Activated T-cell treated with anti-CD3 and anti-CD28 coated beads, Interleukin-2, amount 50 U/mL, for 48 hours (primary cell): ENCODE measurements at regions not wholly inside any gene's neighbourhood (a gene's known extent, or its start where the extent isn't known, plus 50 kb on each side); places are given as distances from the start of the nearest gene placed in this dataset.

Source experiments
- DNase-seq, 2 experiments: peaks; one replicate each; pipeline ENCODE4 v3.0.0-alpha.2; 2020

DNA sequence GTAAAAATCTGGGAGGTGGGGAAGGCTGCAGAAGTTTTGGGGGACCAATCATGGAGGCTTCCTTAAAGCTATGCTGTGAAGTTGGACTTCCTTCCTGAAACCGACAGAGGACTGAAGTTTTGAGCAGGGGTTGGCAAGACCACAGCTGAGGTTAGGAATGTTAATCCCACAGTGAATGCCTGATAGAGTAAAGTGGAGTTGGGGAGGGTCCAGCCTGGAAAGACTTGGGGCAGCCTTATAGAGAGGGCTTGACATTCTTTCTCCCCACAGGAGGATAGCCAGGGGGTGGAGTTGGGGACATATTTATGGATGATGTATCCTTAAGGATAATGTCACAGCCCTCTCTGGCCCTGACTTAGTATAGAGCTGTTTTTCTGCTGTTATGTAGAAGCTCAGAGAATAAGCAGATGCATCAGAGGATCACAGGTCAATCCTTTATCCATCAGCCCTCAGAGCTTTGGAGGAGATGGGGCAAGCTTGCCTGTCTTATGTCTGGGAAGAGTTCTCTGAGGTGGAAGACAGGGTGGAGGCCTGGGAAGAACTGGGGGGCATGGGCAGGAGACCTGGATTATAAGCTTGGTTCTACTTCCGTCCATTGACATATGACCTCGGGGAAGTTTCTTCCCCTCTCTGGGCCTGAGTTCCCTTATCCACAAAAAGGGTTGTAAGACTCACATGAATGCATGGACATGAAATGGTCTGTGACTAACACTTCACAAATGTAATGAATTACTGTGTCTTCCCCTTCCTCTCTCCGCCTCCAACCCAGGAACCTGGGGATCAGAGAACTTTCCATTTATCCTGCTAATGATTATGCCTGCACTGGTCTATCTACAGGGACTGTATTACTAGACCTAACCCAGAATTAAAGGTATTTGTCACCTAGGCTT, 317.8 kb downstream of the MIAT start:
- no peak for DNase-seq

DNA sequence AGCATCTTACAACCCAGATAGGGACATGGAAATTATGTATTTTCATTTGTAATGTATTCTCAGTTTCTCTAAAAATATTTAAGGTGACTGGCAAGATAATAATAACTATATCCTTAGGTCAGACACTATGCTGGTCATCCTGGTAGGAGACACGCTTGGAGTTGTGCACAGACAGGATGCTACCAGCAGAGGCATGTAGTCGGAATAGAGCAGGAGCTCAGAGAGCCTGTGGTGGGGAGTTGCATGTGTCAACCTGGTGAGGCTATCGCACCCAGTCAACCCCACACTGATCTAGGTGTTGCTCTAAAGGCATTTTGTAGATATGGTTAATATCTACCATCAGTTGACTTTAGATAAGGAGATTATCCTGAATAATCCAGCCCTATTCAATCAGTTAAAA, 318.5 kb downstream of the MIAT start:
- no peak for DNase-seq

DNA sequence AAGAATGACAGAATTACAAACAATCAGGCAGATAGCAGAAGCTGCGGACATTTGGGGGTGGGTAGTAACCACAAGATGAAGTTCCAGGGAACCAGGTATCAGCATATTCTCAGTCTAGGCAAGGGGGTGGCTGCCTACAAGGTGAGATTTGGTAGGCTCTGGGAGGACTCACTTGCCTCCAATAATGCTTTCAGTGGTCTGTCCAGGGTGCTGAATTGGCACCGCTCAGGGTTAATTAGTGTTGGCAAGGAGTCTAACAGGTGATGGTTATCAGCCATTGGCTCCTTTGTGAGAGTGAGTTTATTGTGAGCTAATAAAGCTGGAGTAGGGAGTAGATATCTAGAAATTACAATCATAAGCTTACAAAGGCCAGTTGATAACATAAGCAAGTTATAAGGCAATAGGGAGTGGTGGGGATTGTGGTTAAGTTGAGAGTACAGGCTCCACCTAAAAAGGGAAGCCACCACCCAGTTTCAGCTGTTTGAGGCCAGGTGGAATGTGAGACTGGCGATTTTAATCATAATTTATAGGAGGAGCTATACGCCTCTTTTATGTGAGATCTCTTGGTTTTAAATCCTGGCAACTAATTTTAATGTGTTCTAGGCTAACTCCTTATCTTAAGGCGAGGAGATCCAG, 320.5 kb downstream of the MIAT start:
- no peak for DNase-seq

DNA sequence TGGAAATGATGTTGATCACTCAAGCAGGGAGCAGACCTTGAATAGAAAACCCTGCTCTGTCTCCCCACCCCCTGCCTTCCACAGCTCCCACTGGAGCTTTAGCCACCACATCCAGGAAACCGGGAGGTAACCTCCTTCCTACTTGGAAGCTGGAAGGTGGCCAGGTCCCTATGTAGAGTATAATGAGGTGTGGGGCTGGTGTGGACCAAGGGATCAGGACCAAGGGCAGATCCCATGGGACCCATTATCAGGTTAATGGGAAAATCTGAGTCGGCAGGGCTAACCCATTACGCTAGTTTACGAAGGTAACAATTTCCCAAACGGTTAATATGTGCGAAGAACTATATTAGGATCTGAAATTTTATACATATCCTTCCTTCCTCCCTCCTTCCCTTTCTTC, 321.9 kb downstream of the MIAT start:
- no peak for DNase-seq

DNA sequence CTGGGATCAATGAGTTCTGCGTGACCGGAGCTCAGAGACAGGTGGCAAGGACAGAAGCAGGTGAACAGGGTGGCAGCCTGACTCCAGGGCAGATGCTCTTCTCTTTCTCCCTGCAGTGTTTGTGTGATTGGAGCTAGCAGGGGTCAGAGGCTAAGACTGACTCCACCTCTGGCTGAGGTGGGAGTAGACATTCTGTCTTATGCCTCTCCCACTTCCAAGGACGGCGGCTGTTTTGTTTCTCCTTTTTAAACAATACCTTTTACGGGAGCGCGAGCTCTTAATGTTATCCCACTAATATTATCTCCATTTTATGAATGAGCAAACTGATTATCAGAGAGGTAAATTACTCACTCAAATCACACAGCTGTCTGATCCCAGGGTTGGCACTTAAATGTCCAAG, 323.7 kb downstream of the MIAT start:
- DNase-seq: no peak

DNA sequence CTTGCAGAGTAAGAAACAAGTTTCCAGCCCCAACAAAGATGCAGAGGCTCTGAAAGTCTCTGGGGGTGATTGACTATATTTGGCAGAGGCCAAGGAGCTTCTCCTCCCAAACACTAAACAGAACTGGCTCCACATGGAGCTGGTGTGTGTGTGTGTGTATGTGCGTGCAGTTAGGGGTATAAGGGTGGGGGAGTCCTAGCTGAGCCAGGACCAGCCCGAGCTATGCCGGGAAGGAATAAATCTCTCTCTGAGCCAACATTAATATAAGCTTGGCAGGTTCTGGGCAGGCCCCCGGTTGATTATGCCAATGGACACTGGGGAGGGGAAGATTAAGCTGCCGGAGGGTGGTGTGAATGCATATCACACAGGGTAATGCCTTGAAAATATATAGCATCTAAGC, 324.2 kb downstream of the MIAT start:
- no peak for DNase-seq

DNA sequence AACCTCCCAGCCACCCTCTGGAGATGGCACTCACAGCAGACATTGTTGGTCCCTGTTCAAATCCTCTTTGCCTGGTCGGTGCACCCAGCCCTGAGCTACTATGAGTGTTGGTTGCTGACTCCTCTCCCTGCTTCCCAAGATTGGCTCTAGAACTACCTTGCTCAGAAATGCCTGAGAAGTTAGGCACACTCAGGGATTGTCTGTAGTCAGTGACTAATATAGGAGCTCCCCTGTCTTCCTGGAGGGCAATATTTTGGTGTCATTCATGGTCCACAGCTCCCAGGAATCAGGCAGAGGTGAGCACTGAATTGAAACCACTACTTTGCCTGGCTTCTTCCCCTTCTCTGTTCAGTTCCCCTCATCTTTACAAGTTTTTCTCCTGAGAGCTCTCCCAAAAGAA, 325.9 kb downstream of the MIAT start:
- no peak for DNase-seq

DNA sequence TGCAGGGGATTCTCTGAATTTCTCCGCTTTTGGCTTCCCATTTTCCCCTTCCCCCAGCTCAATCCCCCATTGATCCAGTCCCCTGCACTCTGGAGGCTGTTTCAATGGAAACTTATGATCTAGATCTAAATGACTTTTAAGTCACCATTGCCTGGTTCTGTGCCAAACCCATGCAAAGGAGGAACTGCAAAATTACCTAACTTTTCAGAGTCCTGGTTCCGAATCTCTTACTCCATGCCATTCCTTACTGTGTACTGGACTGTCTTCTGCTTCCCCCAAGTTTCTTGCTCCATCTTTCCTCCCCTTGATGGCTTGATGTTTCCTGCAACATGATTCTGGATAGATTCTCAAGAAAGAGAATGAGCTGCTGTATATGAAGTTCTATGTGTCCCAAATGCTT, 327.8 kb downstream of the MIAT start:
- no peak for DNase-seq

DNA sequence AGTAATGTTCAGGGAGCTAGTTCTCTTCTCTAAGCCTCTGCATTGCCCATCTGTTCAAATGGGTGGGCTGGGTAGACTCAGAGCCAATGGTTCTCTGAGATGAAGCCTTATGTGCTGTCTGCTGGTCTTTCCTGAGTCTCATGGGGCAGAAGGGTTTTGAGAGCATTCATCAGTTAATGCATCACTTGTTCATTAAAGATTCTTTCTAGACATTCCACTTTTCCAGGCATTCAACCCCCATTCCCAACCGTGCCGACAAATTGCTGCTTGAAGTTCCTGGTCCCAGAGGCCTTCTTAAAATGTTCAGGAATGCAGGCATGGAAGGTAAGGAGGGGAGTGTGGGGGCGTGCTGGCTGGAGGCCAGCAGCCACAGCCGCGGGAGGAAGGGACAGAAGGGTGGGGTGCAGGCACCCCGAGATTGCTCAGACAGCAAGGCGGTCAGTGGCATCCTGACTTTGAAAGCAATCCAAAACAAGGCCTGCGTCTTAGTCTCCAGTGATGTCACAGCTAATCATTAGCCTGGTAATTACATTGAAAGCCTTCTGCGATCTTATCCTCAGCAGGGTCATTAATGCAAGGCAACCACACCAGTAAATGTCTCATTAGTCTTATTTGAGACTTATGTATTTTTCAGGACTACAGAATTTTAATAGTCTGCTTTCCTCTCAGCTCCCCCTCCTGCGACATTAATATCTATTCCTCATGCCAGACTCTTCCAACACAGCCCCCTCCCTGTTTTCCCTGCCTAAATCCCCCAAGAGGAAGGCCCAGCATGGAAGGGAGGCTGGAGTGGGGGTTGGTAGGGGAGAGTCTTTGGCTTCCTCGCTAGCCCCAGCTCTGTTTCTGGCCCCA, 328.8 kb downstream of the MIAT start:
- no peak for DNase-seq

DNA sequence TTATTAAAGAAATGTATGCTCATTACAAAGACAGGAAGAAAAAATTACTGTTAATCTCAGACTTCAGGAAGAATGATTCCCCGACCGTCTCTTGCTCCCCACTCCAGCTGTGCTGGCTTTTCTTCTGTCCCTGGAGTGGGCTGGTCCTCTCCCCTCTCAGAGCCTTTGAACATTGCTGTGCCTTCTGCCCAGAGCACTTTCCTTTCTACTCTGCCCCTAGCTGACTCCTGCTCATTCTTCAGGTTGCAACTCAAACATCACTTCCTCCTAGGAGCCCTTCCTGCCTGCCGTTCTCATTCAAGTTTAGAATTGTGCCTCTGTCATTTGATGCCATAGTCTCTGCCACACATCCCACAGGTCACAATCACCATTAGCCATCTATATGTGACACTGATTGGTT, 329.5 kb downstream of the MIAT start:
- DNase-seq: no peak

DNA sequence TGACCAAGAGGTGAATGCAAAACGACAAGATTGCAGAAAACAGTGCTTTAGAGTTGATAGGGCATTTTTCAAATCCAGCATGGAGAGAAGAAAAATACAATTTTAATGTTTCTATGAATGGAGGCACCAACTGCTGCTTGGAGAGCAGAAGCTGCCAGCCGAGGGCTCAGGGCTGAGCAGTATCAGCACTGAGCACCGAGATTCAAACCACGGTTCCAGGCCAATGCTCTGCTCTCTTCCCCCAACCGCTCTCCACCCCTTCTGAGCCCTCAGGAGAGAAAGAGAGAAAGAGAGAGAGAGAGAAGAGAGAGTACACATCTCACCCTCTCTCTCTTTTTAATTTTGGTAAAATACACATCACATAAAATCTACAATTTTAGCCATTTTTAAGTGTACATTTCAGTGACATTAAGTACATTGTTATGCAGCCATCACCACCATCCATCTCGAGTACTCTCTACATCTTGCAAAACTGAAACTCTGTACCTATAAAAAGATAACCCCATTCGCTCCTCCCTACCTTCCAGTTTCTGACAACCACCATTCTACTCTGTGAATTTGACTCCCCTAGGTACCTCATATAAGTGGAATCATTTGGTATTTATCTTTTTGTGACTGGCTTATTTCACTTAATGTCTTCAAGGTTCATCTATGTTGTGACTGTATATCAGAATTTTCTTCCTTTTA, 333.3 kb downstream of the MIAT start:
- DNase-seq: no peak

DNA sequence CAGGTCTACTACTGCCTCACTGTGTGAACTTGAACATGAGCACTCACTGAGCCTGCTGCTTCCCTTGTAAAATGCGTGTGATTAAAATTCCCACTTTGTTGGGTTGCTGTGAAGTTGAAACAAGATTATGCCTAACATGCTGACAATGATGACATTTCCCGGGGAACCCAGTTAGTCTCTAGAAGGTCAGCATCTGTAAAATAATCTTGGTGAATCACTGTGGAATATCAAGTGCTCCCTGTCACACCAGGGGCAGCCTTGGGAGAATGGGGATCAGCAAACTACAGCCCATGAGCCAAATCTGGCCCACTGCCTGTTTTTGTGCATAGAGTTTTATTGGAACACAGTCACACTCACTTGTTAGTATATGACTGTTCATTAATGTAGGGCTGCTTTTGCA, 335.2 kb downstream of the MIAT start:
- DNase-seq: no peak

DNA sequence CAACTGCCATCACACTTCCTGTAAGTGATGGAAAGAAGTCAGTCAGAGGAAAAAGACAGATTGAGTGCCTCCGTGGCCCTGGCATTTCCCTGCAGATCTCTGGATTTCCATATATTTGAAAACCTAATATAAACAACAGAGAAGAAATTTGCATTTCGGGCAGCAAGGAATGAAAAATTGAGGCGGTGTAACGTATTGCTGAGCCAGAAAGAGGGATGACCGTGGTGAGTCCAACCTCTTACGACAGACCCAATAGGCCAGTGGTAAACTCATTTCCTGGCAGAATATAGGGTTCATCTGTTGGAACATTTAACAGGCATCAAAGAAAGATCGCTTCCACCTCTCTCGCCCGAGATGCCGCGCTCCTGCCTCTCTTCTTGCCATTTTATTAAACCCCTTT, 336.5 kb downstream of the MIAT start:
- DNase-seq: no peak

DNA sequence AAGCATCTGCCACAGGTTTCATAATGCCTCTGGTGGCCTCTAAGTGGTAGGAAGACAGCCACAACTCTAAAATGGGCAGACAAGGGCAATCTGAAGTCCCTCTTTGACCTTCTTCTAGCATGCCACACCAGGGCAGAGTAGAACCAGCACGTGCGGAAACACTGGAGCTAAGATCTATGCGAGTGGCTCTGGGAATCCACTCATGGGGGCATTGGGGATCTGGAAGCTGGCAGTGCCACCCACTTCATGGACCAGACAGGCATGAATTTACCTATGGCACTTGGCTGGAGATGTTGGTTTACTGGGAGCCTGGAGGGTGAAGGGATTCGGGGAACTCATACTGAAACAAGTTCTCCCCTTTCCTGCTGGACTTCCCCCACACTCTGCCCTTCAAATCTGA, 337.4 kb downstream of the MIAT start:
- no peak for DNase-seq

DNA sequence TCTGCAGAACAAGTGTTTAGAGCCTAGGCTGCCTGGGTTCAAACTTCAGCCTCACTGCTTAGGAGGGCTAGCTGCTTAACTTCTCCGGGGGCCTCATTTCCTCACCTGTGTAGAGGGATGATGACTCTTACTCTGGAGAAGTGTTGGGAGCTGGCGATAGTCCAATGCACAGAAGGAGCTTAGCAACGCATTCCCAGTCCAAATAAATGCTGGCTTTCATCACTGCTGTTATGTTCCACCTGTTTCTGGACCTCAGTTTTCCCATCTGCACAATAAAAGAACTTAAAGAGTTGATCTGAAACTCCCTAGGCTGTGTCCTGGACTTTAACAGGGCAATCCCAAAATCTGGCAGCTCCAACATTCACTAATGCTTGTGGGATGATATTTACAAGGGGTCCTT, 337.8 kb downstream of the MIAT start:
- no peak for DNase-seq

DNA sequence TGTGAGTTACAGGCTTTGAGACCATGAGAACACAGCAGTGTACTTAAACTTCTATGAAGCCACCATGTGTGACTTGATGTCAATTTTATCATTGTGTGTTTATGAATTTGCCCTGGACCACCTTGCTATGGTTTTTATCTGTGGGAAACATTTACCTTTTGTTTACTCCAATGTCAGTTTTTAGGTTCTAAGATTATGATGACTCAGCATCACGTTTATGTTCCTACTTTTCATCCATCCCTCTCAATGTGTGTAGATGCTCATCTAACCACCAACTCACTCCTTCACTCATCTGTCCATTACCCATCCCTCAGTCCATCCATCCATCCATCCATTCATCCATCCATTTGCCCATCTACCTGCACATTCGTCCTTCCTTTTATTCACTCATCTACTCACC, 338.8 kb downstream of the MIAT start:
- no peak for DNase-seq

DNA sequence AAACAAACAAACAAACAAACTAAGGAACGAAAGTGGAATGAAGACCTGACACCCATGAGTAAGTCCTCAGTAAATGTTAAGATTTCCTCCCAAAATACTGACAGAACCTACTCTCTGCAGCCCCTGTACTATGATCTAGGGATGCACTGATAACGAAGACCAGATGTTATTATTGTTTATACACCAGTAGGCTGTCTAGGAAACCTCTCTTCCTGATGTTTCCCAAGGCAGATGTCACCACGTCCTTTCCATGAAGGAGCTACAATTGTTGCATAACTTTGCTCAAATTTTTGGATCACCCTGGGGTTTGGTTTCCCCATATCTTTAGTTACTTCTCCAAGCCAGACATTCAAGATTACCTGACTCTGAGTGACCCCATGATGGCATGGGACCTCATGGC, 340.7 kb downstream of the MIAT start:
- no peak for DNase-seq

DNA sequence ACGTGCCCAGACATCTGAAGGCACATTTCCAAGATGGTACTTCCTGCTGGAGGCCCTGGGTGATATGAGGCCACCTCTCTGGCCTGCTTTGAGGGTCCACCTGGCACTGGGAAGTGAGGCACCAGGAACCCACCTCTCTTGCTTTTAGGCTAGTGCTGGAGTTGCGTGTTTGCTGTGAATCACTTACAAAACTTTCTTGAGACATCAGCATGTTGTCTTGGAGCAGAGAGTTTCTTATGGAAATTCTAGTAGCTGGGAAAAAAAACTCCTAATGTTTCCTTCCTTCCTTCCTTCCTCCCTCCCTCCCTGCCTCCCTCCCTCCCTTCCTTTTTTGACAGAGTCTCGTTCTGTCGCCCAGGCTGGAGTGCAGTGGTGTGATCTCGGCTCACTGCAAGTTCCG, 341.3 kb downstream of the MIAT start:
- no peak for DNase-seq

DNA sequence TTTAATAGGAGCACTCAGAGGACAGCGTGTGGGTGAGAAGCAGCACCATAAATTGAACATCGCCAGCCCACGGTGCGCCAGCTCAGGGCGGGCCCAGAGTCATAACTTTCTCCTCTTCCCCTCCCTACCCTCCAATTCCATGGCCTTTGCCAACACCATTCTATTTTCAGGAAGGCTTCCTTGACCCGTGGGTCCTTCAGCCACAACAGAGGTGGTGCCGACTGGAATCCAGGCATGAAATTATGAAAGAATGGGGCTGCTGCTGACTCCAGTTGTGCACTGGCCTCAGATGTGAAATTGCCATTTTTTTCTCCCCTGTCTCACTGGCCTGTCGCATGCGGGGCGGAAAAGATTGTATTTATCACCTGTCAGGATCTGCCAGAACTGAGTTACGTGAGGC, 345.9 kb downstream of the MIAT start:
- no peak for DNase-seq

DNA sequence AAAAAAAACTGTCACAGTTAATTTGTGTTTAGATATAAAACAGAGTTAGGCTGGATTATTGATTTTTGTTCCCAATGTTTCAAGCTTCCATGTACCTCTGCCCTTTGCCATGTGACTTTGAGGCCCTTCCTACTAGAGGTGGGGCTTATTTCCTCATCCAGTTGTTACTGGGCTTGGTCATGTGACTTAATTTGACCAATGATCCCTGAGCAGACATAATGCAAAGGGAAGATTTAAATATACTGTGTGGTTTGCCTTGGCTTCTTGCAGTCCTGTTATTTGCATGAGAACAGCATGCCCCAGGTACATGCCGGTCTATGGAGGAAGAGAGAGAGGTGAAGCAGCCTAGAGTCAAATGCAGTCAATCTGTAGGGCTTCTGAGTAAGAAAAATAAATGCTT, 347.0 kb downstream of the MIAT start:
- DNase-seq: no peak

DNA sequence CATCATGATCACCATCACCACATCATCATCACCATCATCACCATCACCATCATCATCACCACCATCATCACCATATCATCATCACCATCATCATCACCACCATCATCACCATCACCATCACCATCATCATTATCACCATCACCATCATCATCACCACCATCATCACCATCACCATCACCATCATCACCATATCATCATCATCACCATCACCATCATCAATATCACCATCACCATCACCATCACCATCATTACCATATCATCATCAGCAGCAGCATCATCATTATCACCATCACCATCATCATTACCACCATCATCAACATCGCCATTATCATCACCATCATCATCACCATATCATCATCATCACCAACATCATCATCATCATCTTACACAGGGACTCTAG, 351.1 kb downstream of the MIAT start:
- DNase-seq: no peak

DNA sequence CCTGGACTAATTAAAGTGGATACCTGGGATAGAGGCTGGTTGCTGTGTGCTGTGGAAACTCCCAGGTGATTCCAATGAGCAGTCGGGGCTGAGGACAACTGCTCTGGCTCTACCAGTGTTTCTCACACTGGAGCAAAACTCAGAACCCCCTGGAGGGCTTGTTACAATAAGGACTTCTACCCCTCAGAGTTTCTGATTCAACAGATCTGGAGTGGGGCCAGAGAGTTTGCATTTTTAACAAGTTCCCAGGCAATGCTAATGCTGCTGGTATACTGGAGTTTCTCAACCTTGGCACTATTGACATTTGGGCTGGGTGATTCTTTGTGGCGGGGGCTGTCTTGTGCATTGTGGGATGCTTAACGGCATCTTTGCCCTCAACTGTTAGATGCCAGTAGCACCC, 353.7 kb downstream of the MIAT start:
- no peak for DNase-seq

DNA sequence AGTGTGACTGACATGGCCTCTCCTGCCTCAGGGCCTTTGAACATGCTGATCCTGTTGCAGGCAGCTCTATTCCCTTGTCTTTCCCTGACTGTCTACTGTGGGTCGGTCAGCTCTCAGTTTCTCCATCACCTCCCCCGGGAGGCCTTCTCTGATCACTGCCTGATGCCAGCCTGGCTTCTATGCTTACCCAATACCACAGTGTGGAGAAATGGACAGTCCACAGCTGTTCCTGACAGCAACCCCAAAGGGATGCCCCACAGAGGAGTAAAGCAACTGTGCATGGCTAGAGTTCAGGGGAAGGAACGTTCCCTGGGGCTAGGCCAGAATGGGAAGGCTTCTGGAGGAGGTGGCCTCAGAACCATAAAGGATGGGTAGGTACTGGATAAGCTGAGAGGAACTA, 354.3 kb downstream of the MIAT start:
- no peak for DNase-seq
